GM12878 (cell line): ENCODE measurements at regions not wholly inside any gene's neighbourhood (a gene's known extent, or its start where the extent isn't known, plus 50 kb on each side); places are given as distances from the start of the nearest gene placed in this dataset.

Experiments used
- ETV6 ChIP-seq, 2 experiments: fragments of 450-650 bp in 1 of 2; IDR thresholded peaks in 1 of 2; conservative IDR thresholded peaks in 1 of 2; 2 replicates each; pipeline ENCODE4 v1.6.1; 2014; ENCODE audit warnings: antibody characterized with exemption in 1 of 2, borderline replicate concordance in 1 of 2, low read depth in 1 of 2, mild to moderate bottlenecking in 1 of 2, moderate library complexity in 1 of 2
- RBBP5 ChIP-seq: fragments of 200-600 bp; sonication (generic); conservative IDR thresholded peaks from 2 replicates; pipeline ENCODE4 v1.6.1; 2016
- SPI1 ChIP-seq: IDR thresholded peaks from 2 replicates; pipeline ENCODE4 v1.6.1; 2011; ENCODE audit warnings: low read depth, mild to moderate bottlenecking, low read length, moderate library complexity, borderline replicate concordance; ENCODE audit not compliant: insufficient read depth
- ZNF217 ChIP-seq: fragments of 450-650 bp; IDR thresholded peaks from 2 replicates; pipeline ENCODE4 v1.6.1; 2017; ENCODE audit warnings: antibody characterized with exemption, mild to moderate bottlenecking
- TF ChIP-seq, protein P1 (sequence below), 3 experiments: IDR thresholded peaks in 2 of 3; conservative IDR thresholded peaks in 1 of 3; 2 replicates each; pipeline ENCODE4 v1.5.1; 2011; ENCODE audit warnings: low read depth in 3 of 3, low read length in 3 of 3, mild to moderate bottlenecking in 3 of 3, control low read depth in 2 of 3, moderate library complexity in 2 of 3, inconsistent platforms in 1 of 3, mixed read lengths in 1 of 3; ENCODE audit not compliant: control insufficient read depth in 2 of 3, insufficient read depth in 1 of 3; ENCODE audit errors: extremely low read depth in 1 of 3

DNA sequence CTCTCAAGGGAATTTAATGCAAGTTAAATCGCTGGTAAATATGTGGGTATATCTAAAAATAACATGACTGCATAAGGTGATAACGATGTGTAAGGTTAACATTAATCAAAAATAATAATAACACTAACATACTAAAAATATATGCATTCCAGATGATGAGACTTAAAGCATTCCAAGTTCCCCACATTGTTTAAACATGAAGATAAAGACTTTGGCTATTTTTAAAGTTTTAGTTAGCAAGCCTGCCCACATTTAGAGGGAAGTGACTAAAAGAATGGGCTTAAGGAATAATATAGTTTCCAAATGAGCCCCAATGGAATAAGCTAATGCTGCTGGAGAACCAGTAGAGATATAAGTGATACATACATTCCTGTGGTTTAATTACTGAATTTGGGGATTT, 941.3 kb downstream of the TBC1D32 start:
- TF ChIP-seq RBBP5 (no peak), SPI1 (no peak), ZNF217 (no peak), ETV6 (conservative IDR thresholded peaks at IDR 0.05 in 1 of 2, IDR thresholded peaks at IDR 0.05 in 1 of 2; ENCODE audit: borderline replicate concordance in 1 of 2, low read depth in 1 of 2) (no peak)
- TF ChIP-seq, protein P1, sequence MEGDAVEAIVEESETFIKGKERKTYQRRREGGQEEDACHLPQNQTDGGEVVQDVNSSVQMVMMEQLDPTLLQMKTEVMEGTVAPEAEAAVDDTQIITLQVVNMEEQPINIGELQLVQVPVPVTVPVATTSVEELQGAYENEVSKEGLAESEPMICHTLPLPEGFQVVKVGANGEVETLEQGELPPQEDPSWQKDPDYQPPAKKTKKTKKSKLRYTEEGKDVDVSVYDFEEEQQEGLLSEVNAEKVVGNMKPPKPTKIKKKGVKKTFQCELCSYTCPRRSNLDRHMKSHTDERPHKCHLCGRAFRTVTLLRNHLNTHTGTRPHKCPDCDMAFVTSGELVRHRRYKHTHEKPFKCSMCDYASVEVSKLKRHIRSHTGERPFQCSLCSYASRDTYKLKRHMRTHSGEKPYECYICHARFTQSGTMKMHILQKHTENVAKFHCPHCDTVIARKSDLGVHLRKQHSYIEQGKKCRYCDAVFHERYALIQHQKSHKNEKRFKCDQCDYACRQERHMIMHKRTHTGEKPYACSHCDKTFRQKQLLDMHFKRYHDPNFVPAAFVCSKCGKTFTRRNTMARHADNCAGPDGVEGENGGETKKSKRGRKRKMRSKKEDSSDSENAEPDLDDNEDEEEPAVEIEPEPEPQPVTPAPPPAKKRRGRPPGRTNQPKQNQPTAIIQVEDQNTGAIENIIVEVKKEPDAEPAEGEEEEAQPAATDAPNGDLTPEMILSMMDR (IDR thresholded peaks at IDR 0.05 in 2 of 3, conservative IDR thresholded peaks at IDR 0.05 in 1 of 3; ENCODE audit: control insufficient read depth in 2 of 3, extremely low read depth in 1 of 3, insufficient read depth in 1 of 3, low read depth in 3 of 3, low read length in 3 of 3) = no peak
